ENCODE measurements at regions not wholly inside any gene's neighbourhood (a gene's known extent, or its start where the extent isn't known, plus 50 kb on each side); places are given as distances from the start of the nearest gene placed in this dataset.
"Not testable (repeated sequence)": the region's sequence is repeated elsewhere in the genome, so short reads cannot be mapped to it uniquely, and the experiment has no call there.

- not testable (repeated sequence) for DNase-seq
These were observed 51.3 kb upstream of the CSPG4 start for GRCh38 chr15:75763635-75764600.

DNA sequence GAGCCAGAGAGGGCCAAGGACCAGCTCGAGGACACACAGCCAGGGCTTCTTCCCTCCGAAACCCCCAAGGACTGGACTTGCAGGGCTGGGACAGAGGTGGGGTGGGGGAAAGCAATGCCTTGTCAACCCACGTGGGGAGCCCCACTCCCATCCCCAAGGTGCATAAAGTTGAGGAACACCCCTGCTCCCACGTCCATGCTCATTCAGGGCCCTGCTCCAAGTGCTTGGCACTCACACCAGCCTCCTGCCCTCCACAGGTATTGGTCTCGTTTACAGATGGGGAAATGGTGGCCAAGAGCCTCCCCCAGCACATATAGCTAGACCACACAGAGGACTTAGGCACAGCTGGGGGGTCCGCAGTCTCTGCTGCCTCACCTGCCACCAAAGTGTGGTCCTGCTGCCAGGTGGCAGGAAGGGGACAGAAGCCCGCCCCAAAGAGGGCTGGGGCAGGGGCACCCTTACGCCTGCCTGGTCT lies 50.5 kb upstream of the CSPG4 start:
- DNase-seq = no peak
